SKM-1 (cell line): ENCODE measurements at regions not wholly inside any gene's neighbourhood (a gene's known extent, or its start where the extent isn't known, plus 50 kb on each side); places are given as distances from the start of the nearest gene placed in this dataset.

ENCODE experiments used
- DNase-seq: peaks from one replicate; lab custom pipeline; 2025; ENCODE audit not compliant: unreplicated experiment; lab: John Stamatoyannopoulos, UW

- no peak for DNase-seq
Measured at GRCh38 chr5:4544049-4544670, 596.0 kb upstream of the ADAMTS16 start.

DNA sequence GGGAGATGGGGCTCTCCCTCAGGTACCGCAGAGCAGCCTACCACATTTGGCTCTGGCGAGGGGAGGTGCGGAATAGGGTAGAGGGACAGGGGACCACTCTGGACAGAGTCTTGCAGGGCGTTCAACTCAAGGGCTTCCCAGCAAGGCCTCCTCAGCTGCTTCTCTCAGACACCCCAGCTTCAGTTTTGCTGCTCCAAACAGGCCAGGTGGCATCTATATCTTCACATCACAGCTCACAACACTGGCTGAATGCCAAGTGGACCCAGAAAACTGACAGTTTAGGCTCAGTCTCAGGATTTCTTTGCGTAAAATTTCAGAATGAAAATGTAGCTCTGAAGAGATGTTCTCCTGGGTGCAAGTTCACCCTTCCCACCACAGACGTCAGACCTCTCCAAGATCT, 592.6 kb upstream of the ADAMTS16 start:
- no peak for DNase-seq

GRCh38 chr5:4548341-4548740, 591.8 kb upstream of the ADAMTS16 start:
- no peak for DNase-seq

DNA sequence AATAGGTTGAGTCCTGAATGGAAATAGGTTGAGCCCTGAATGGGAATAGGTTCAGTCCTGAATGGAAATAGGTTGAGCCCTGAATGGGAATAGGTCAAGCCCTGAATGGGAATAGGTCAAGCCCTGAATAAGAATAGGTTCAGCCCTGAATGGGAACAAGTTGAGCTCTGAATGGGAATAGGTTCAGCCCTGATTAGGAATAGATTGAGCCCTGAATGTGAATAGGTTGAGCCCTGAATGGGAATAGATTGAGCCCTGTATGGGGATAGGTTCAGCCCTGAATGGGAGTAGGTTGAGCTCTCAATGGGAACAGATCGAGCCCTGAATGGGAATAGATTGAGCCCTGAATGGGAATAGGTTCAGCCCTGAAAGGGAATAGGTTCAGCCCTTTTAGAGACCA, 590.8 kb upstream of the ADAMTS16 start:
- DNase-seq: no peak

- no peak for DNase-seq
Measured at GRCh38 chr5:4551034-4551433, 589.1 kb upstream of the ADAMTS16 start.

GRCh38 chr5:4553130-4553529, 587.0 kb upstream of the ADAMTS16 start:
- DNase-seq: no peak

- no peak for DNase-seq
Measured at GRCh38 chr5:4553978-4554377, 586.2 kb upstream of the ADAMTS16 start.

- no peak for DNase-seq
Measured at GRCh38 chr5:4555725-4556285, 584.3 kb upstream of the ADAMTS16 start.

DNA sequence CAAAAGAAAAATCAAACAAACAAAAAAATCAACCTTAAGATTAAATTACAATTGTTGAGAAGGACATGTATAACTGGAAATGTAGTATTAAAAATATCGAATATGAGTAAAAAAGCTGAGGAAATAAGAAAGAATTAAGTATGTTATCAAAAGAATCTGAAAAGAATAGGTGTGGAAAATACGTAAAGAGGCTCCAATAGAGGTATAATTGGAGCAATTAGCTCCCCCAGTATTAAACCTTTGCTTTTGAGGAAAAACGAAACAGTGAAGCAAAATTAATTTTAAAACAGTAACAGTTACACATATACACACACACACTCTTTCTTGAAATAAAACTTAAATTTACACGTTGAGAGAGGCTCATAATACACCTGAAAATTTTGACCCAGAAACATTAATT, 578.7 kb upstream of the ADAMTS16 start:
- DNase-seq: no peak

GRCh38 chr5:4563400-4563799, 576.7 kb upstream of the ADAMTS16 start:
- DNase-seq: no peak

- no peak for DNase-seq
Measured at GRCh38 chr5:4570047-4570995, 569.8 kb upstream of the ADAMTS16 start.

- no peak for DNase-seq
Measured at GRCh38 chr5:4571248-4571948, 568.7 kb upstream of the ADAMTS16 start.

- DNase-seq: no peak
Measured at GRCh38 chr5:4572311-4573100, 567.6 kb upstream of the ADAMTS16 start.

DNA sequence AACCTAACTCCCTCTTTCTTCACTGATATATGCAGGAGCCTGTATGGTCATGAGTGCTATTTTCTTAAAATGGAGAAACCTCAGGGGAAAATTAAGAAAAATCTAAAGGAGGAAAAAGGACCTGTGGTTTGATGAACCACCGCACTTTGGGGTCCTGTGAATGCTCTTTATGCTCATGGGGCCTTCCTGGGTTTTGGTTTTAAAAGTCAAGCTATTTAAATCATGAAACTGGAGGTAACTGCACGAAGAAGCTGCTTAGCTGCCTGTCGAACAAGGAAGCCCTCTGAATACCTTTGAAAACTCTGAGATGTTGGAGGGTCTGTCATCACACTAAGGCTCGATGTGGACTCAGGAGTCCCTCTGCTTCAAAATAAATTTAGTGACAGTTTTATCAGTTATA, 564.5 kb upstream of the ADAMTS16 start:
- no peak for DNase-seq

GRCh38 chr5:4576161-4576748, 563.9 kb upstream of the ADAMTS16 start:
- no peak for DNase-seq

GRCh38 chr5:4576908-4577307, 563.2 kb upstream of the ADAMTS16 start:
- DNase-seq: no peak

DNA sequence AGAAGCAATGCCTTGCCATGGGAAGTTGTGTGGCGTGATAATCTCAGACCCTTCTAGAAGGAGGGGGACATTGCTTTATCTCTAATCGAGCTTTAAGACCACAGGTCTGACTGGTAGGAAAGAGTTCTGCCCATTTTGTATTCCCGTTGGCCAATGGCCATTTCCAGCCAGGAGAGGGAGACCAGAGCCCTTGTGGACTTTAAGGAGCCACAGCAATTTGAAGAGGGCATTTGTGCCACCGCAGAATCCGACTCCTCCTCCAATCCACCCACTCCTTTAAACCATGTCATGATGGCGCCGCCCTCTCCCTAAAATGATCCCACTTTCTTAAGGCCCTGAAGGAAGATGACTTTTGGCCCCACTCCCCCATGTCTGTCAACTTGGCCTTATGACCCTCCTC, 560.5 kb upstream of the ADAMTS16 start:
- DNase-seq: no peak

GRCh38 chr5:4580772-4581171, 559.4 kb upstream of the ADAMTS16 start:
- no peak for DNase-seq

GRCh38 chr5:4581289-4581688, 558.8 kb upstream of the ADAMTS16 start:
- no peak for DNase-seq

DNA sequence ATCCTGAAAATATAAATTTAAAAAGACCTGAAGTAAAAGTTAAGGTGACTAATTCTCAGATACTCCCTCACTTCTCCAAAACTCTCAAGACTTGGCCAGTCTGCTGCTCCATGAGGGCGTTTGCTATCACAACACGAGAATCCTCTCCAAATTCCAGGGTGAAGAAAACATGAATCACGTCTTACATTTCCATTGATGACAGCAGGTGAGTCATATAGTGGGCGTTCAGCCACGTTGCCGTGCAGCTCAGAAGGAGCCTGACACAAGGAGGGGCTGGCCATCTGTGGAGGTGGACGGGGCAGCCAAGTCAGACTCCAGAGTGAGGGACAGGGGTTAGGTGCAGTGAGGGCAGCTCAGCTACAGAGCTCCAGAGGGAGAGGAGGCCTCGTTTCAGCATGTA, 555.1 kb upstream of the ADAMTS16 start:
- no peak for DNase-seq
